Karpas-422 (cell line): ENCODE measurements at regions not wholly inside any gene's neighbourhood (a gene's known extent, or its start where the extent isn't known, plus 50 kb on each side); places are given as distances from the start of the nearest gene placed in this dataset.
"Not testable (repeated sequence)": the region's sequence is repeated elsewhere in the genome, so short reads cannot be mapped to it uniquely, and the experiment has no call there.

Experiments
- DNase-seq: peaks from one replicate; pipeline ENCODE4 v3.0.0-alpha.2; 2015
- H2AFZ ChIP-seq: fragments of 200-600 bp; sonication (generic); 2 replicates; pipeline ENCODE4 v1.6.1; 2014; ENCODE audit warnings: antibody characterized with exemption, low read length, mixed read lengths
- H3K27ac ChIP-seq: fragments of 200-600 bp; sonication (generic); 2 replicates; pipeline ENCODE4 v1.5.1; 2014; ENCODE audit warnings: mild to moderate bottlenecking, low read length, moderate library complexity
- H3K27me3 ChIP-seq: fragments of 200-600 bp; sonication (generic); 2 replicates; pipeline ENCODE4 v1.6.1; 2014; ENCODE audit warnings: low read length, mixed read lengths
- H3K36me3 ChIP-seq: fragments of 200-600 bp; sonication (generic); 2 replicates; pipeline ENCODE4 v1.6.1; 2014; ENCODE audit warnings: low read length, mixed read lengths; ENCODE audit not compliant: insufficient read depth
- H3K4me1 ChIP-seq: fragments of 200-600 bp; sonication (generic); 2 replicates; pipeline ENCODE4 v1.6.1; 2014; ENCODE audit warnings: mild to moderate bottlenecking, low read length, mixed read lengths
- H3K4me2 ChIP-seq: fragments of 200-600 bp; sonication (generic); 2 replicates; pipeline ENCODE4 v1.6.1; 2014; ENCODE audit warnings: low read length, low read depth, mild to moderate bottlenecking; ENCODE audit not compliant: poor library complexity, severe bottlenecking
- H3K4me3 ChIP-seq: fragments of 200-600 bp; sonication (generic); 2 replicates; pipeline ENCODE4 v1.5.1; 2014; ENCODE audit warnings: mild to moderate bottlenecking, antibody characterized with exemption, low read length, mixed read lengths
- H3K79me2 ChIP-seq: fragments of 200-600 bp; sonication (generic); 2 replicates; pipeline ENCODE4 v1.6.1; 2014; ENCODE audit warnings: mild to moderate bottlenecking, low read length, mixed read lengths
- H3K9ac ChIP-seq: fragments of 200-600 bp; sonication (generic); 2 replicates; pipeline ENCODE4 v1.6.0; 2014; ENCODE audit warnings: low read length
- H3K9me2 ChIP-seq: fragments of 200-600 bp; sonication (generic), shearing (Covaris generic); replicated peaks from 2 replicates; pipeline ENCODE4 v1.6.0; 2014; ENCODE audit warnings: mild to moderate bottlenecking, low read length, moderate library complexity; ENCODE audit not compliant: insufficient read depth
- H3K9me3 ChIP-seq: fragments of 300-700, 200-600 bp; sonication (generic); 2 replicates; pipeline ENCODE4 v1.6.1; 2014; ENCODE audit warnings: low read length, mixed read lengths
- H4K20me1 ChIP-seq: fragments of 200-600 bp; sonication (generic); 2 replicates; pipeline ENCODE4 v1.6.1; 2014; ENCODE audit warnings: mild to moderate bottlenecking, antibody characterized with exemption, low read length, low read depth; ENCODE audit not compliant: insufficient read depth

DNA sequence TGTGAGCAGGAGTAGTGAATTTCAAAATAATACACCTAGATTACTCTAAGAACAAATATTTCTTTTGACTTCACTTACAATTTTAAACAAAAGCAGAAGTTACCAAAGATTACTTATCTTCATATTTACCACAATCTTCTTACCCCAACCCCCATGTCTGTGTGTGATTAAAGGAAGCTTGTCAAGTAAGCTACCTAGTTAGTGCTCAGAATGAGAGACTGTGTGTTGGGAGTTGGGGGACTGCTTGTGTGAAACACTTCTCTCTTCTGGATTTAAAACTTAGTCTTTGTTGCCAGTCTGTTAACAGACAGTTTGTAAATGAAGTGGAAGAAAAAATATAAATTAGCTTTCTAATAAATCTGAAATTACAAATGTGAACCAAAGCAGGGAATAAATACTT lies 145.3 kb upstream of the PABPC3 start:
- not testable (repeated sequence) for H3K79me2 ChIP-seq, H3K9me2 ChIP-seq, H3K4me3 ChIP-seq, H3K27me3 ChIP-seq, H3K4me1 ChIP-seq, H3K9me3 ChIP-seq, DNase-seq, H3K27ac ChIP-seq, H3K9ac ChIP-seq, H4K20me1 ChIP-seq, H2AFZ ChIP-seq, H3K4me2 ChIP-seq, H3K36me3 ChIP-seq

DNA sequence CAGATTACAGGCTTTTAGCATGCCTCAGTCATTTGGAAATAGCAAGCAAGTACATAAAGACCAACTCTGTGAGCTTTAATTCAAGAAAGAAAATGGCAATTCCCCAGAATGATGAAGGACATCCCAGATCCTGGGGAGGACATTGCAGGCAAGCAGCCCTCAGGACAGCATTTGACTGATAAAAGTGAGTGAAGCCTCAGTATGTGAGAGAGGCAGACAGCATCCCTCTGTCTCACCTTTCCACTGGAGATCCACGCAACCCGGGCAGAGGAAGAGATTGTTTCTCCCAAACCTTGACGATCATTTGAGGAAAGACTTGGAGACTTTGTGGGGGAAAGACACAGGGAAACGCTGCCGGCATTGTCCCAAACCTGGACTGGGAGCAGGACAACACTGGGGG lies 128.0 kb upstream of the PABPC3 start:
- not testable (repeated sequence) for H3K4me3 ChIP-seq, H3K27ac ChIP-seq, H3K79me2 ChIP-seq, H3K27me3 ChIP-seq, H2AFZ ChIP-seq, DNase-seq, H3K4me2 ChIP-seq, H3K9me3 ChIP-seq, H4K20me1 ChIP-seq, H3K4me1 ChIP-seq, H3K36me3 ChIP-seq, H3K9me2 ChIP-seq, H3K9ac ChIP-seq

DNA sequence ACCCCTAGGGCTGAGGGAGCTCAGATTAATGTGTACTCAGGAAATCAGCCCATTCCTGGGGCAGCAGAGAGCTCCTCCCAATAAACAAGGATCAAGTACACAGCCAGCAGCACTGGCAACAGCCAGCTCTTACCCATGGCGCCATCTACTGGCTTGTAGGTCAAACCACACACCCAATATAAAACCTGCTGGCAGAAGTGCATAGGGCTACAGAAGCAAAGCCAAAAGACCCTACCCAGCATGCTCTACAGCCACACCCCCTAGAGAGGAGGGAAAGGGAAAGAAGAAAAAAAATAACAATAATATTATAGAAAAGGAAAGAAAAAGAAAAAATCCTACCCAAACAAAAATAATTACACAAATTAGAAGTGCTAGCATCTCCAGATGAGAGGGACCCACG lies 127.5 kb upstream of the PABPC3 start:
- H3K4me2 ChIP-seq, H2AFZ ChIP-seq, H3K9ac ChIP-seq, H3K27me3 ChIP-seq, H3K4me1 ChIP-seq, H3K79me2 ChIP-seq, H3K27ac ChIP-seq, H3K4me3 ChIP-seq, H4K20me1 ChIP-seq, H3K9me3 ChIP-seq, H3K9me2 ChIP-seq, H3K36me3 ChIP-seq: not testable (repeated sequence)
- peak; percentile 45 for DNase-seq

DNA sequence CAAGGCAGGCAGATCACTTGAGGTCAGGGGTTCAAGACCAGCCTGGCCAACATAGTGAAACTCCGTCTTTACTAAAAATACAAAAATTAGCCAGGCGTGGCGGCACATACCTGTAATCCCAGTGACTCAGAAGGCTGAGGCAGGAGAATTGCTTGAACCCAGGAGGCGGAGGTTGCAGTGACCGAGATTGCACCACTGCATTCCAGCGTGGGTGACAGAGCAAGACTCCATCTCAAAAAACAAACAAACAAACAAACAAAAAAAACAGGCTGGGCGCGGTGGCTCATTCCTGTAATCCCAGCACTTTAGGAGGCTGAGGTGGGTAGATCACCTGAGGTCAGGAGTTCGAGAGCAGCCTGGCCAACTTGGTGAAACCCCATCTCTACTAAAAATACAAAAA lies 122.8 kb upstream of the PABPC3 start:
- not testable (repeated sequence) for H3K36me3 ChIP-seq, H3K79me2 ChIP-seq, H3K4me3 ChIP-seq, DNase-seq, H3K27me3 ChIP-seq, H3K9me2 ChIP-seq, H3K4me1 ChIP-seq, H3K4me2 ChIP-seq, H3K9me3 ChIP-seq, H3K9ac ChIP-seq, H3K27ac ChIP-seq, H2AFZ ChIP-seq, H4K20me1 ChIP-seq

DNA sequence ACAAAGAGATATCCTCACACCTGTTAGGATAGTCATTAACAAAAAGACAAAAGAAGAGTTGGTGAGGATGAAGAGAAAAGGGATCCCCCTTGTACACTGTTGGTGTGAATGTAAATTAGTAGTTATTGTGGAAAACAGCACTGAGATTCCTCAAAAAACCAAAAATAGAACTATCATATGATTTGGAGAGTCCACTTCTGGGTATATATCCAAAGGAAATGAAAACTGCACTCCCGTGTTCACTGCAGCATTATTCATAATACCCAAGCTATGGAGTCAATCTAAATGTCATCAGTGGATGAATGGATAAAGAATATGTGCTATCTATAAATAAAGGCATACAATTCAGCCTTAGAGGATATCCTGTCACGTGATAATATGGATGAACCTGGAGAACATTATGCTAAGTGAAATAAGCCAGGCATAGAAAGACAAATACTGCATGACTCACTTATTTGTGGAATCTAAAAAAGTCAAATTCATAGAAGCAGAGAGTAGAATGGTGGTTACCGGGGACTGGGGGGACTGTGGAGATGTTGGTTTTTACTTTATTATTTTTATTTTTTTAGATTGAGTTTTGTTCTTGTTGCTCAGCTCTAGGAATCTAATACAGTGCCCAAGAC lies 114.6 kb upstream of the PABPC3 start:
- not testable (repeated sequence) for H3K9me2 ChIP-seq, H2AFZ ChIP-seq, H3K36me3 ChIP-seq, H3K9ac ChIP-seq, H3K27ac ChIP-seq, H3K79me2 ChIP-seq, DNase-seq, H4K20me1 ChIP-seq, H3K4me3 ChIP-seq, H3K27me3 ChIP-seq, H3K9me3 ChIP-seq, H3K4me2 ChIP-seq, H3K4me1 ChIP-seq

DNA sequence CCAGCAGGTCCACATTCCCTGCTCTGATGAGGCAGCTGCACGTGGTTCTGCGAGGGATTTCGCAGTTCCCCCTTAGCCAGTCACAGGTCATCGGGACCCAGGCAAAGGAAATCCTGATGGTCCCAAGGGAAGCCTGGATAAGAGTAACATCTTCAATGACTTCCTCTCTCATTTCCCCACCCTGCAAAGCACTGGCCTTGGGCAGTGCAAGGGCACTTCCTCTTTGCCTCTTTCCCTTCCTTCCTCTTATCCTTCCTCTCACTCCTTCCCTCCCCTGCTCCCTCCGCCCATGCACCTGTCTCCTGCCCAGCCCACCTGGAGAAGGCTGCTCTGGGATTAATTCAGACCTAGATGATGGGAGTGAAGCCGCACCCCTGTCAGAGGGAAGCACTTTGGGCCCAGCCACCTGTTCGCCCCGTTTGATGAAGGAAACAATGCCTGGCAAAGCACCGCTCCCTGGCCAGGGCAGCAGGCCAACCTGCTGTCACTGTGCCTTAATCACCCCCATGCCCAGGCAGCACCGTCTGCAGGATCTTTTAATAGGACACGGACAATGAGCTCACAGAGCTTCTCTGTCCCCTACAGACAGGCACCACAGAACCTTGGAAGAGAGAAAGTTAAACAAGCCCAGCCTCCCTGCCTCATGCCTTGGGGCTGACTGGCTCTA lies 113.5 kb upstream of the PABPC3 start:
- H2AFZ ChIP-seq = no peak overlapping the region
- H3K9me3 ChIP-seq = no peaks in the 10 kb centered on the region
- H3K79me2 ChIP-seq = no peaks in the 10 kb centered on the region
- no peaks in the 10 kb centered on the region for H4K20me1 ChIP-seq
- no peaks in the 10 kb centered on the region for H3K27me3 ChIP-seq
- no peak overlapping the region for H3K4me3 ChIP-seq
- no peaks in the 10 kb centered on the region for H3K36me3 ChIP-seq
- no peak overlapping the region for H3K4me2 ChIP-seq
- H3K9ac ChIP-seq = no peak overlapping the region
- no peaks in the 10 kb centered on the region for H3K4me1 ChIP-seq
- DNase-seq = no peak
- no peaks in the 10 kb centered on the region for H3K9me2 ChIP-seq
- H3K27ac ChIP-seq = no peak overlapping the region

DNA sequence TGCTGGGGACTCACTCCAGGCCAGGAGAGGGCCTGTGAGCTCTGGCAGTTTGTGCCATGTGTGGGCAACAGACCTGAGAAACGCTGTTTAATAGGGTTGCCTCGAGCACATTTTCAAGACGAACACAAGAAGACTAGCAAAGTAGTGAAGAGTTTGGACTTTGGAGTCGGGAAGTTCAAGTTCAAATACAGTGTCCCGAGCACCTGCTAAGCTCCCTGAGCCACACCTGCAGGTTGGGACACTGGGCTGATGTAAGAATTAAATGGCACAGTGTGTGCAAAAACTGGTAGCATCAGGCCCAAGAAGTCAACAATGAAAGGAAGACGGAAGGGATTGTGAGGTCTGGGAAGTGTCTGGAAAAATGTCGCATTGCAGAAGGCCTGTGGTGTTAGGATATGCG lies 112.8 kb upstream of the PABPC3 start:
- no peak overlapping the region for H3K4me2 ChIP-seq
- H3K27me3 ChIP-seq = no peaks in the 10 kb centered on the region
- H3K4me1 ChIP-seq = no peaks in the 10 kb centered on the region
- H3K27ac ChIP-seq = no peak overlapping the region
- no peaks in the 10 kb centered on the region for H3K9me2 ChIP-seq
- H3K9ac ChIP-seq = no peak overlapping the region
- DNase-seq = no peak
- no peak overlapping the region for H3K4me3 ChIP-seq
- H3K36me3 ChIP-seq = no peaks in the 10 kb centered on the region
- no peak overlapping the region for H2AFZ ChIP-seq
- H3K79me2 ChIP-seq = no peaks in the 10 kb centered on the region
- H4K20me1 ChIP-seq = no peaks in the 10 kb centered on the region
- H3K9me3 ChIP-seq = no peaks in the 10 kb centered on the region

DNA sequence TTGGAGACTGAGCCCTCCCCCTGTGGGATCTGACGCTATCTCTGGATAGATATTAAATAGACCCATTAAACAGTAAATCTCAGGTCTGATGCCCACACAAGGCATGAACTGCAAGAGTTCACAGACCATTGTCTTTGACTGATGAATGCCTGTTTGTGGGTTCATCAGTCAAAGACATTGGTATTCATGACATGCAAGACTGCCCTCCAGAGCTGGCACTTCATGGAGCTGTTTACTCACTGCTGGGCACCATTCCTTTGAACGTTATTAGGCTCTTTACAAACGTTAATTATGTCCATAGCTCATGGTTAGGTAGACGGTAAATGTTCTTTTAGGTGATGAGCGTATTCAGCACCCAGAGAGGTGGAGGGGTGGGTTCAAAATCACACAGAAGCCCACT lies 111.8 kb upstream of the PABPC3 start:
- H3K9ac ChIP-seq = no peak overlapping the region
- H3K36me3 ChIP-seq = no peaks in the 10 kb centered on the region
- DNase-seq = no peak
- H3K27me3 ChIP-seq = no peaks in the 10 kb centered on the region
- no peaks in the 10 kb centered on the region for H3K9me3 ChIP-seq
- no peak overlapping the region for H2AFZ ChIP-seq
- H3K4me2 ChIP-seq = no peak overlapping the region
- H4K20me1 ChIP-seq = no peaks in the 10 kb centered on the region
- H3K9me2 ChIP-seq = no peaks in the 10 kb centered on the region
- H3K79me2 ChIP-seq = no peaks in the 10 kb centered on the region
- H3K4me1 ChIP-seq = no peaks in the 10 kb centered on the region
- H3K4me3 ChIP-seq = no peak overlapping the region
- H3K27ac ChIP-seq = no peak overlapping the region

DNA sequence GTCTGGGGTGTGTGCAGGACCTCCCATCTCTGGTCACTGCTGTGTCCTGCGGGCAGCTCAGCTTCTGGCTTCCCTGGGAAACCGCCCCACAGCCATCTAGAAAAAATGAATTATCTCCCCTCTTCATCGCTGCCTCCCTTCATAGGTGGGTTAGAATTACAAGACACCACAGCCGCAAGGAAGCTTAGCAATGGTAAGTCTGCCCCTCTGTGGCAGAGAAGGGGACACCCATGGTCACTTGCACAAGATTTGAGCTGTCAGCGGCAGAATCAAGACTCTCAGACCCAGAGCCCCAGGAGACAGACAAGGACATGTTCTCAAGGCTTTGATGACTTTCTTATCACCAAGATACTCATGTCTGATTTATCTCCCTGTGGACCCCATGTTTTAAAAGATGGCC lies 110.8 kb upstream of the PABPC3 start:
- Histone ChIP-seq H2AFZ (no peak overlapping the region), H4K20me1 (no peaks in the 10 kb centered on the region), H3K4me2 (no peak overlapping the region), H3K4me3 (no peak overlapping the region), H3K9me3 (no peaks in the 10 kb centered on the region), H3K9ac (no peak overlapping the region), H3K36me3 (no peaks in the 10 kb centered on the region), H3K4me1 (no peaks in the 10 kb centered on the region), H3K79me2 (no peaks in the 10 kb centered on the region), H3K27ac (no peak overlapping the region), H3K9me2 (no peaks in the 10 kb centered on the region), H3K27me3 (no peaks in the 10 kb centered on the region)
- no peak for DNase-seq
